GM18505 (cell line): ENCODE measurements at regions not wholly inside any gene's neighbourhood (a gene's known extent, or its start where the extent isn't known, plus 50 kb on each side); places are given as distances from the start of the nearest gene placed in this dataset.

Experiments used
- ATAC-seq: cut with Tn5 transposase; IDR thresholded peaks from one replicate; pipeline ENCODE4 v1.9.1; 2021; ENCODE audit not compliant: unreplicated experiment
- POLR2A ChIP-seq: IDR thresholded peaks from 4 replicates; pipeline ENCODE4 v1.6.1; 2011; ENCODE audit warnings: borderline replicate concordance; ENCODE audit not compliant: insufficient read depth, insufficient read length; ENCODE audit errors: extremely low read depth

GRCh38 chr5:9864791-9865190, 234.6 kb upstream of the TAS2R1 start:
- ATAC-seq: no peak

DNA sequence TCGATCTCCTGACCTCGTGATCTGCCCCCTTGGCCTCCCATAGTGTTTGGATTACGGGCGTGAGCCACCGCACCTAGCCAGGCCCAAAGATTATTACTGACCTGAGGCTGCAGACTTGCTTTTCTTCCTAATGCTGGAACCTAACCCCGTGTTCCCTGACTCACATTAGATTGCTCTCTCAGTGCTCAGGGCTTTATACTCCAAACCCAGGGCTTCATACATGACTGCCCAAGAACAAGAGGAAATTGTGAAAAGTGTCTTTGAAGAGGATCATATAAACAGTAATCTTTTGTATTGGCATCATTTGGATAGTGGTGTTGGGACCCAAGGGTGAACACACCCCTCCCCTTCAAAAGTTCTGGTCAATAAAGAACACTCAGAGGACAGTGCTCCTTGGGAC, 233.3 kb upstream of the TAS2R1 start:
- ATAC-seq: no peak
- no peak for TF ChIP-seq POLR2A

More at GRCh38 chr5:9864791-9865190, 234.6 kb upstream of the TAS2R1 start:
- no peak for TF ChIP-seq POLR2A

- no peak for ATAC-seq
- TF ChIP-seq POLR2A: no peak
These were observed 231.6 kb upstream of the TAS2R1 start for GRCh38 chr5:9861666-9862256.

DNA sequence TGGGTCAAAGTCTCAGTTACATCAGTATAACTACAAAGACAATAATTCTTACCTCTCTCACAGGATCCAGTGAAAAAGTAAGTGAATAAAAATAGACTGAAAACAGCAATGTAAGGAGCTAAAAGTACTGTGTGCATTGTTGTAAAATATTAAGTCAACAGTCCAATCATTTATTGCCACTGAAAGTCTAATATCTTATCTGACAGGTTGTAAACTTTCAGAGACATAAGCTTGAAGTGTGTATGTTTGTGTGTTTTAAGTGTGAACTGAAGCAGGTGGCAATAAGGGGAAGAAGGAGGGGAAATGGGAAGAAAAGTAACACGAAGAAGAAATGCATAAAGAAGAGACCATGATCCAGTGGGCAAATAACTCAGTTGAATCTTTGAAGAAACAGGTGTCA, 229.7 kb upstream of the TAS2R1 start:
- ATAC-seq: no peak

GRCh38 chr5:9858043-9858442, 227.9 kb upstream of the TAS2R1 start:
- no peak for ATAC-seq
- no peak for TF ChIP-seq POLR2A

More for the DNA sequence above, 229.7 kb upstream of the TAS2R1 start:
- TF ChIP-seq POLR2A: no peak

DNA sequence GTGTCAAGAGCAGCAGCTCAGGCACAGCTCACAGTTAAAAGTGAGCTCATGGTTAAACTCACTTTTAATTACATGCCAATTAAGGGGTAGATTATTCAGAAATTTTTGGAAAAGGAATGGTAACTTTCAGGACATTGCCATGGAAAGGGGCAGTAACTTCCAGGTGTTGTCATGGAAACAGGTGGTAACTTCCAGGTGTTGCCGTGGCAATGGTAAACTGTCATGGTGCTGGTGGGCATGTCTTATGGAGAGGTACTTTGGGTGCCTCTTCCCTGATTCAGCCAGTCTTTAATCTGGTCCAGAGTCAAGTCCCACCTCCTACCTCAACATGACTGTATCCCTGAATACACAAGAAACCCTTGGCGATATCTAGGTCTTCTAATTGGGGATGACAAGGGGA, 223.2 kb upstream of the TAS2R1 start:
- no peak for ATAC-seq
- TF ChIP-seq POLR2A: no peak

- no peak for ATAC-seq
- no peak for TF ChIP-seq POLR2A
These were observed 222.5 kb upstream of the TAS2R1 start for GRCh38 chr5:9852671-9853070.

DNA sequence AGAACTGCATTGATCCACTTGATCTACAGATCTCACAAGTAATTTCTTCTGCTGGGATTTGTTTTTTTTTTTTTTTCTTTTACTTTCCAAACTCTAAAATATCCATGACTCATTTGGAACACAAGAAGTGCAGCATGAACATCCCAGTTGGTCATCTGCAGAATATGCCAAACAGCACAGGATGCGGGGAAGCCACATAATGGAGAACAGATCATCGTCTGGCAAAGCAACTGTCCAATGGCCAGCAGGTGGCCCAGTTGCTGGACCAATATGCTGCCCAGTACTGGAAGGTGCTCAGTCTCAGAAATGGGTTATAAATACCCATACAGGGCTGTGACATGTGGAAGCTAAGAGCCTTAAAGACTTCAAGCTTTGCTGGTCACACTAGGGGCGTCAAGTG, 221.3 kb upstream of the TAS2R1 start:
- TF ChIP-seq POLR2A: no peak
- ATAC-seq: no peak

DNA sequence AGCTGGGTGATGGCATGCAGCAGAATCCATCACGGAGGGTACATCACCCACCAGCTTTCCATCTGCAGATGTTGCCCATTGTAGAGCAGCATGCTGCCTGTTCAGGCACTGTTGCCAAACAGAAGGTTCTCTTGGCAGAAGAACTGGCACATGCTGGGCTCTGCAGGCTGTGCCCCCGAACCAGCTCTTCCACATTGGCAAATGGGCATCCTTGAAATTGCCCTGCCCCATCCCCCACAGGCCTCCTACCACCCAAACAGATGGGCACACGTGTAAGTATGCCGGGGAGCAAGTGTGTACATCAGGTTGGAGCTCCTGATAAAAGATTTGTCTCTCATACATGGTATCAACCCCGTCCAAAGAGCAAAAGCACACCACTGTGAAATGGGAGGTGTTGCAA, 220.3 kb upstream of the TAS2R1 start:
- TF ChIP-seq POLR2A: no peak
- ATAC-seq: no peak

GRCh38 chr5:9847631-9848030, 217.5 kb upstream of the TAS2R1 start:
- TF ChIP-seq POLR2A: no peak

DNA sequence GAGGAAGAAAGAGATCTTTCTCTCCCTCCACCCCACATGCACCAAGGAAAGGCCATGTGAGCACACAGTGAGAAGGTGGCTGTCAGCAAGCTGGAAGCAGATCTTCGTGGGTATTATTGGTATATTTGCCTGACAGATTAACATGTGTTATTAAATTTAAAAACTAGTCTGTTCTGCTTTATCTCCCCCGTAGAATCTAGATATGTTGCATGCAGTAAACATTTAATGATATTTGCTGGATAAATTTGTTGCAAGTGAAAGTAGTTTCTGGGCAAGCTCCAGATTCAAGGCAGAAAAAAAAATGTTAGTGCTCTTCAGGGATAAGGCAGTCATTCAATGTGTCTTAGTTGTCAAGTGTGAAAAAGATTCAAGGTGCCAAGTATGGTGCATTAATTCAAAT, 215.0 kb upstream of the TAS2R1 start:
- ATAC-seq: no peak

More at GRCh38 chr5:9847631-9848030, 217.5 kb upstream of the TAS2R1 start:
- no peak for ATAC-seq

DNA sequence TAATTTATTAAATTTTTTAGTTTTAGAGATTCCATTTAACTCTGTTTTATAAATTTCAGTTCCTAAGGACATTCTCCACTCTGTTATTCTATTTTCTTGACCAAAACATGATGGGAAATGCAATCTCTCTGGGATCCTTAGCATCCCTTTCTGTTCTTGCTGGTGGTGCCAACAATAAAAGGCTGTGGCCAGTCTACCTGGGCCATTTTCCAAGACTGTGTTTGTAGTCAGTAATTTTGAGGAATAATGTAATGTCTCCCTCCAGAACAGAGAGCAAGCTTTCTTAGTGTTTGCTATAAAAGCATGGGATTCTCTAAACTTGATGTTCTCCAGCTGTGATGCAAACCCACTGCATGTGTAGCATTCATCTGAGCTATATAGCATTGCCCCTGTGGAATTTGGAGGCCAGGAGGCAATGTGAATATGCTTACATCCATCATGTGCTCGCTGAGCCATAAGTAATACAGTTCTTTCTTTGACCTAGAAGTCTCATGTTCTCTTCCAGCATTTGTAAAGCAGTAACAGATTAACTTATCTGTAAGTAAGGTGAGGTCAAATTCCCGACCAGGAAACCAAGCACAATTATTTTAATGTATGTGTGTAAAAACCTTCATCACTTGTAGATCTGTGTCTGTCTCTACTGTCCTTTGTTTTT, 211.5 kb upstream of the TAS2R1 start:
- no peak for TF ChIP-seq POLR2A
- no peak for ATAC-seq

More for the DNA sequence above, 215.0 kb upstream of the TAS2R1 start:
- TF ChIP-seq POLR2A: no peak

- no peak for ATAC-seq
- no peak for TF ChIP-seq POLR2A
These were observed 208.8 kb upstream of the TAS2R1 start for GRCh38 chr5:9838916-9839315.

GRCh38 chr5:9834871-9835770, 205.0 kb upstream of the TAS2R1 start:
- ATAC-seq: no peak
- TF ChIP-seq POLR2A: no peak

DNA sequence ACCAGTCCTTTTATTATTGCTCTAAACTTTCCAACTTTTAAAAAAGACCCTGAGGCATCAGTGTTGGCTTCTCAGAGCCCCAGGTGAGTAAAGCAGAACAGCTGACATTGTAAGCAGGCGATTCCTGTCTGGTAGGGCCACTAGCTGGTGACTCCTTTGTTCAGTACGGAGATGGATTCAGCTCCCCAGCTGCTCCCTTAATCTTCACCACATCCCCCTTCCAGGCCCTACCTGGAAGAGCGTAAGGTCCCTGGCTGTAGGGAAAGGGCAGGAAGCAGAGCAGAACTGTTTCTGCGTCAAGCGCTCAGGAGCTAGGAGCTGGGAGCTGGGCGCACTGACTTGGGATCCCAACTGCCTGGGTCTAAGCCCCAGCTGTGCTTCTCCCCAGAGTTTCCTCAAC, 203.7 kb upstream of the TAS2R1 start:
- TF ChIP-seq POLR2A: no peak
- ATAC-seq: no peak

- TF ChIP-seq POLR2A: no peak
- no peak for ATAC-seq
These were observed 202.8 kb upstream of the TAS2R1 start for GRCh38 chr5:9832921-9833320.
